Naive thymus-derived CD8-positive, alpha-beta T cell (primary cell): ENCODE measurements at regions not wholly inside any gene's neighbourhood (a gene's known extent, or its start where the extent isn't known, plus 50 kb on each side); places are given as distances from the start of the nearest gene placed in this dataset.

Experiments used
- ATAC-seq, 2 donors: fragments of 150-1000 bp; cut with Tn5 transposase in 1 of 2; sonication (Bioruptor Pico), chemical (Tn5 transposase) in 1 of 2; 1 replicate in 1 of 2; 2 replicates in 1 of 2; pipeline ENCODE4 v1.10.0; 2021; ENCODE audit warnings: mild to moderate bottlenecking in 2 of 2, moderate library complexity in 2 of 2
- POLR2A ChIA-PET: fragments of 350-600 bp; sonication (Branson Sonifier 250); formaldehyde crosslinking; loops from one replicate; lab custom pipeline; 2021; ENCODE audit warnings: antibody characterized with exemption; lab: Charles Lee
- DNase-seq, 10 donors: peaks; one replicate each; pipeline versions ENCODE4 v3.0.0 to v3.0.0-alpha.2; 2020 to 2022
- H3K27ac Mint-ChIP-seq, 10 donors: one replicate each; pipeline ENCODE4 v1.8.0; 2020 to 2022; ENCODE audit warnings: mild to moderate bottlenecking in 10 of 10, mixed read lengths in 10 of 10, moderate library complexity in 4 of 10, inconsistent platforms in 1 of 10
- H3K27me3 Mint-ChIP-seq, 5 donors: one replicate each; pipeline ENCODE4 v1.8.0; 2021 to 2022; ENCODE audit warnings: mixed read lengths in 5 of 5
- H3K36me3 Mint-ChIP-seq, 3 donors: one replicate each; pipeline ENCODE4 v1.8.0; 2020 to 2022; ENCODE audit warnings: mixed read lengths in 3 of 3, mild to moderate bottlenecking in 2 of 3, inconsistent platforms in 1 of 3
- H3K4me1 Mint-ChIP-seq, 4 donors: one replicate each; pipeline ENCODE4 v1.8.0; 2021 to 2022; ENCODE audit warnings: mixed read lengths in 4 of 4
- H3K4me3 Mint-ChIP-seq, 10 donors: one replicate each; pipeline ENCODE4 v1.8.0; 2020 to 2022; ENCODE audit warnings: mild to moderate bottlenecking in 10 of 10, mixed read lengths in 10 of 10, moderate library complexity in 6 of 10, inconsistent platforms in 1 of 10
- H3K9me3 Mint-ChIP-seq, 9 donors: one replicate each; pipeline ENCODE4 v1.8.0; 2020 to 2022; ENCODE audit warnings: mixed read lengths in 9 of 9, mild to moderate bottlenecking in 3 of 9, inconsistent platforms in 1 of 9, moderate library complexity in 1 of 9

DNA sequence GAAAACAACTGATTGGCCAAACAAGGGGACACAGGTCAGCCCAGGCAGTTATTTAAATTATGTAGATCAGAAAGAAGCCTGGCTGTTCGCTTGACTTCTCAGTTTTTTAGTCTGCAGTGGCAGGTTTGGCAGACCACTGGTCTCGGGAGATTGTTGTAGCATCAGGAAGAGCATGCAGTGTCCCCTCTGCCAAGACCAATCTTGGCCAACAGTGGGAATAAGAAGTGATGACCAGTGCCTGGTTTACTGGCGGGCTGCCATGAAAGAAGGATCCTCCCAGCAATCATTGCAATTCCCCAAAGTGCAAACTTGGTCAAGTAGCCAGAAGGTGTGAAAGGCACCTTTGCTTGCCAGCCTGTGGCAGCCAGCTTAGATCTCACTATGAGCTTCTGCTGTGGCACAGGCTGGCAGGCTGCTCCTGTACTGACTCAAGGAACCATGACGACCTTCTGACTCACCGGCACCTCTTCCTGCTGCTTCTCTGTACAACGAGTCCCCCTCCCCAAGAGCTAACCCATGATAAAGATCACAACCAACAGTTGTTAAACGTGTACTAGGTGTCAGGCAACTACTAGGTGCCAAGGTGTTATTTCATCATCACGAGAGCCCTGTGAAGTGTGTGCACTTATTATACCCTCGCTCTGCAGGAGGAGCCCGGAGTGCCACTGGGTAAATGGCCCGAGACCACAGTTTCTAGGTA, 76.8 kb upstream of the DUSP22 start:
- ATAC-seq, result peak; percentile 46 to 48
- POLR2A ChIA-PET, result interaction anchor here (0.6 kb wide), 1 partner anchor 75 kb away, joined by 3 read pairs; no protein-coding TSS in a partner anchor

DNA sequence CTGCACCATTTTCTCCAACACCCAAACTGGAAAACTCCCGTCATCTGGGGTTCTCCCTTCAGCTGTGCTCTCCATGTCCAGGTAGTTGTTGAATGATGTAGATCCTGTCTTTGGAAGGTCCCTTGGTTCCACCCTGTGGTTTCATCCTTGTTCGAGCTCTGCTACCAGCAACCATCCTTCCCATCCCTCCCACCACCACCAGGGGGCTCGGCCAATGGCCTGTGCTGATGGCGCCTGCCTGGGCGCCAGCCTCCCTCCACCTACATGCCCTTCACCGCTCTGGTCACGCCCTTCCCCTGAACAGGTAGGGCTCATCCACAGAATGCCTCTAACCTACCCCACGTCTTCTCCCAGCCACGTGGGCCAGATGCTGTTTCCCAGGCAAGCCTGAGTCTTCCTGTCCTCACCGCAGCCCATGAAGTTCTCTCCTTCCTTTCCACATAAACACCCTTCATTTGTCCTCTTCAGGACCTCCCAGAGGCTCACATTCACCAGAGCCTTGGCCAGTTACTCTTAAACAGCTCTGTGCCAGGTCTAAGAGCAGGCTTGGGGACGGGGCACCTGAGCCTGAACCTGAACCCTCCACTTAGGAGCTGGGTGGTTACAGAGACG, 75.1 kb upstream of the DUSP22 start:
- Mint-ChIP-seq H3K4me1 (peaks cover 7 to 49% (median 13%) of the 10 kb centered on the region in 4 donors), H3K27ac (peak overlapping the region in 3 of 10 donors; percentile 40 to 62 (median 43)), H3K9me3 (no peaks in the 10 kb centered on the region), H3K36me3 (no peaks in the 10 kb centered on the region), H3K27me3 (no peaks in the 10 kb centered on the region), H3K4me3 (no peak overlapping the region)
- ATAC-seq, result no peak
- POLR2A ChIA-PET, result no interaction called here
- peak in 3 of 10 donors; percentile 13 to 26 (median 15) for DNase-seq

More for the DNA sequence above, 76.8 kb upstream of the DUSP22 start:
- peak in 1 of 10 donors; percentile 29 for DNase-seq
- H3K27me3 Mint-ChIP-seq, result no peaks in the 10 kb centered on the region
- no peak overlapping the region for H3K4me3 Mint-ChIP-seq
- H3K36me3 Mint-ChIP-seq, result no peaks in the 10 kb centered on the region
- H3K27ac Mint-ChIP-seq, result peak overlapping the region in 3 of 10 donors; percentile 2 to 70 (median 63)
- no peaks in the 10 kb centered on the region for H3K9me3 Mint-ChIP-seq
- H3K4me1 Mint-ChIP-seq, result peaks cover 7 to 42% (median 14%) of the 10 kb centered on the region in 4 donors

DNA sequence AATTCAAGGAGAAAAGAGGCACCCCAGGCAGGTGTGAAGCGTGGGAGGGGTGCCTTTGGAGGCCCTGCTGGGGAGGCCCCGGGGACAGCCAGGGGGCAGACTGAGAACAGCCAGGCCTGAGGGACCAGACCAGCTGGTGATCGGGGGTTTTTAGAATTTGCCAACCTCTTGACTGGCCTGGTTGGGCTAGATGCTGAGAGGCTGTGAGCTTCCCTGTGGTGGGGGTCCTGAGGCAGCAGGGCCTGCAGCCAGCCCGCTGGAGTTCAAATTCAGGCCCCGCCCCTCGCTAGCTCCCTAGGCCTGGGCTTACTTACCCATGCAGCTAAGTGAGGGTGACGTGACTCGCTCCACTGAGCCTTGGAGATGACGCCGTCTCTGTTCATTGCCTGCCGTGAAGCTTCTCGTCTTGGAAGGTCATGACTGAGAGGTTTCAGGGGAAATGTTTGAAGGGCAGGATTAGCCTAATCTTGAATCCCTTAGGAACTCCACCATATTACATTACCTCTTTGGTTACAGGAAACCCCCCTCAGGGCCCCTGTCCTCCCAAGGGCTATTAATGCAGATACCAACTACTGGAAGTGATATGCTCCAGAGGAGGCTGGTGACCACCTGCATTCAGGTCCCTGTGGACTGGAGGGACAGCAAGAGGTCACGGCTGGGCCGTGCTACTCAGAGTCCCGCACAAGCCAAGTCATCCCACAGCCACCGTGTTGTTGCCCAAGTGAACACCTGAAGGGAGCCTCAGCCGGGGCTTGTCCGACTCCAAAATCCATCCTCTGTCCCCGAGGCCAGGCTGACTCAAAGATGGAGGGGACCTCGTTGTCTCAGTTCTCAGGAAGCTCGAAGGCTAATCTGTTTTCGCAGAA, 73.9 kb upstream of the DUSP22 start:
- Mint-ChIP-seq H3K4me1 (peaks cover 7 to 49% (median 13%) of the 10 kb centered on the region in 4 donors), H3K27me3 (no peaks in the 10 kb centered on the region), H3K9me3 (no peaks in the 10 kb centered on the region), H3K27ac (no peak overlapping the region), H3K36me3 (no peaks in the 10 kb centered on the region), H3K4me3 (no peak overlapping the region)
- DNase-seq, result no peak
- ATAC-seq, result no peak
- POLR2A ChIA-PET, result no interaction called here

DNA sequence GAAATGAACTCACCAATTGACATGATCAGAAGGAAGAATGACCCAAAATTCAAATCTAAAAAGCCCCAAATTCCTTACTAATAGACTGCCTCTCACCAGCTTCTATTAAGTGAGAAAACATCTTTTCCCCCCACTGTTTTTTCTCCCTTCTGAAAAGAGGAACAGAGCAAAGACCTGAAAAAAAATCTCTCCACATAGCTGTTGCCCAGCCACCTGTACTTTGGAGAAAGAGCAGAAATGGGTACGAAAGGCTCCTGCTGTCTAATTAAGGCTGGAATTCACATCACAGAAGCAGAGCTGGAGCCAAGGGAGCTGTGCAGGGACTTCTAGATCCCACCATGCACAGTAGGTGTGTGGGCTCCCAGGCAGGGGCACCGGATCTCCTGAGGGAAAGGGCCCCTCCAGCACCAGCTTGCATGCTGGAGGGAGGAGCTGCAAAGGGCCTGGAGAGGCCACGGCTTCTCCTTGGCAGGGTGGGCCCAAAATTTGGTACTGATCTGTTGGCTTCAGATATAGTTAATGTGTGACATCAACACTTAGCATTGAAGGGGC, 73.2 kb upstream of the DUSP22 start:
- POLR2A ChIA-PET, result no interaction called here
- H3K27ac Mint-ChIP-seq, result no peak overlapping the region
- ATAC-seq, result no peak

DNA sequence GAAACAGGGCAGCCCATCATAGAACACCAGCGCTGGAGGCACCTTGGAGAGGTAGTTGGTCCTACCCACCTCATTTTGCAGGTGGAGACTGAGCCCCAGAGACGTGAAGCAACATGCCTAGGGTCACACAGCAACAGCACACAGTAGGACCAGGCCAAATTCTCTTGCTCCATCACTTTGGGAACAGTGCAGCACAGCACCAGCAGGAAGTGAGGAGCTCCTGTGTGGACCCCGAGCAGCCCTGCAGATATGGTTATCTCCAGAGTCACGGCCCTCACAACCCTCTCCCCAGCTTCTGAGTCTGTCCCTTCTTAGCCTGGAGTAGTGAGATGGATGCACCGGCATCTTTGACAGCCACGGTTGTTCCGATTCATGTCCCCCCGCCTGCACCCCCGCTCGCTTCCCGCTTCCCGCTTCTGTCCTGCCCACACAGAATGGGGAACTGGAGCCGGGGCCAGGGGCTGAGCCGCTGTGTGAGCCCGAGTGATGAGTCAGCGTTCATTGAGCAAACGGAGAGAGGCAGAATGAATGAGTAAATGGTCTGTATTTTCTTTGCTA, 72.6 kb upstream of the DUSP22 start:
- DNase-seq, result no peak
- POLR2A ChIA-PET, result no interaction called here
- H3K36me3 Mint-ChIP-seq, result no peaks in the 10 kb centered on the region
- H3K4me1 Mint-ChIP-seq, result peaks cover 7 to 58% (median 20%) of the 10 kb centered on the region in 4 donors
- ATAC-seq, result no peak
- no peak overlapping the region for H3K27ac Mint-ChIP-seq
- H3K27me3 Mint-ChIP-seq, result no peaks in the 10 kb centered on the region
- H3K9me3 Mint-ChIP-seq, result no peaks in the 10 kb centered on the region
- no peak overlapping the region for H3K4me3 Mint-ChIP-seq

More for the DNA sequence above, 73.2 kb upstream of the DUSP22 start:
- H3K36me3 Mint-ChIP-seq, result no peaks in the 10 kb centered on the region
- no peak for DNase-seq
- H3K4me3 Mint-ChIP-seq, result no peak overlapping the region
- H3K9me3 Mint-ChIP-seq, result no peaks in the 10 kb centered on the region
- H3K4me1 Mint-ChIP-seq, result peaks cover 8 to 56% (median 14%) of the 10 kb centered on the region in 4 donors
- H3K27me3 Mint-ChIP-seq, result no peaks in the 10 kb centered on the region

DNA sequence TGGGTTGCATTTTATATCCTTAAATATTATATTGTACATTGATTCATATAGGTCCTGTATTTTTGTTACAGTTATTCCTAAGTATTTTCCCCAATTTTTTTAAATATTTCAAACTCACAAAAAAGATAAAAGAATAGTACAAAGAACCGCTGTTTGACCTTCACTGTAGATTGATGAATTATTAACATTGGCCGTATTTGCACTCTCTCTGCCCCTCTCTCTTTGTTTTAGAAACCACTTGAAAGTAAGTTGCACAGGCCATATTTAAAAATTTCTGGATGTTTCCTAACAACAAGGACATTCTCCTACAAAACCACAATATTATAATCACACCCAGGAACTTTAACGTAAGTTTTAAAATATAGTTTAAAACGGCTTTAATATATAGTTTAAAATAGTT, 72.0 kb upstream of the DUSP22 start:
- Mint-ChIP-seq H3K9me3 (no peaks in the 10 kb centered on the region), H3K4me1 (peaks cover 11 to 60% (median 24%) of the 10 kb centered on the region in 4 donors), H3K4me3 (no peak overlapping the region), H3K27me3 (no peaks in the 10 kb centered on the region), H3K27ac (no peak overlapping the region), H3K36me3 (no peaks in the 10 kb centered on the region)
- POLR2A ChIA-PET, result no interaction called here
- DNase-seq (no peak), ATAC-seq (no peak)

DNA sequence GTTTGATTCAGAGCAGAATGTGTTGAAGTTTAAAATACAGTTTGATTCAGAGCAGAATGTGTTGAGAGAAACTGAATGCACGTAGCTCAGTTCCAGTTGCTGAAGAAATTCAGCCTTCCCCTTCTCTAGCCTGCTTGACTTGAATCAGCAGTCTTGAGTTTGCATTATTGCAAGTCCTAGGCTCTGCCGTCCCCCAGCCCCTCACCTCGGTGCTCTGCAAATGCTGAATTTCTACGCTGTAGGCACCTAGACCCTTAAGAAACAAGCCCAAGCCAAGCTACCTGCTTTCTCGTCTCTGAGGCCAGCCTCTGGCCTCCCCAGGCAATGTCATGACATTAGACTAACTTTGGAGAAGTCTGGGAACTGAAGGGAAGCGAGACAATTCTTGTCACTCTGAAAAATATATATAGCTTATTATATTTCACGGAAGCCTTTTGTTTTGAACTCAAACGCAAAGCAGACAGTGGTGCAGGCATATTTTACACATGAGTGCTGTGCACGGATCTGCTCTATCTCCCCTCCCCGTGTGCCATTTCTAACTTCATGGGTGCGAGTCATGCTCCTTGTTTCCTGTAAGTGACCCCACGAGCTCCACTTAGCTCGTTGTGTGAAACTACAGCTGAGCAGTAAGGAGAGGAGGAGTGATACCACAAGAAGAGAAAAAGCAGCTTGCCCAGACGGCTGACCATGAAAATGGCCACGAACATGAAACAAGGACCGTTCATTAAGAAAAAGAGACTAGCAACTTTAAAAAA, 71.4 kb upstream of the DUSP22 start:
- H3K4me1 Mint-ChIP-seq, result peaks cover 11 to 60% (median 25%) of the 10 kb centered on the region in 4 donors
- H3K9me3 Mint-ChIP-seq, result no peaks in the 10 kb centered on the region
- peak overlapping the region in 1 of 10 donors; percentile 18 for H3K4me3 Mint-ChIP-seq
- H3K27ac Mint-ChIP-seq, result no peak overlapping the region
- ATAC-seq (no peak), DNase-seq (no peak)
- no peaks in the 10 kb centered on the region for H3K36me3 Mint-ChIP-seq
- POLR2A ChIA-PET, result no interaction called here
- H3K27me3 Mint-ChIP-seq, result no peaks in the 10 kb centered on the region

DNA sequence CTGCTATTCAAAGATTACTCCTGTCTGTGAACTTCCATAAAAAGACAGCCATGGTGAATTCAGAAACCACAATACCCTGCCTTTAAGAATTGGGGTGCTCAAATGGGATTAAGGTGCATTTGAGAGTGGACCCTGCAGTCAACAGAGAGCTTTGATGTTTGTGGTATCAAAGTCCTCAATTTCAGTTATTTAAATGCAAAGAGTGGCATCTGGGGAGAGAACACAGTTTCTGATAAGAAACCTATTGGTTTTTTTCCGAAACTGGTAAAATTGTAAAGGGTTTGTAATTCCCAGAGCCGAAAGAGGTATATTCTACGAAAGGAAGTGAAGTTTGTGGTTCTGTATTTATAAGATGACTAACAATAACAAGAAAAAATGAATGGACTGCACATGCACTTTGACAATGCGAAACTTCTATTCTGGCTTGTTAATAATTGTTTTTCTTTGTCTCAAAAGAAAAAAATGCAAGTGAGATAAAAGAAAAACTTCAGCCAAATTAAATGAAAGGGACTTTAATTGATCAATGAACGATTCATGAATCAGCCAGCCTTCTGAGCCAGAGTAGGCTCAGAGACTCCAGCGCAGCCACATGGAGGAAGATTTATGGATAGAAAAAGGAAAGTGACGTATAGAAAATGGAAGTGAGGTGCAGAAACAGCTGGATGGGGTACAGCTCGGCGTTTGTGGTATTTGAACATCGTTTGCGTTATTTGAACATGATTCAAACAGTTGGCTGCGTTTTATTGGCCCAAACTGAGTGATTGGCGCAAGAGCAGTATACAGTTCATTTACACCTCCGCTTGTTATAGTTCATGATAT, 70.5 kb upstream of the DUSP22 start:
- POLR2A ChIA-PET, result no interaction called here
- ATAC-seq (no peak), DNase-seq (no peak)
- no peaks in the 10 kb centered on the region for H3K27me3 Mint-ChIP-seq
- H3K27ac Mint-ChIP-seq, result no peak overlapping the region
- no peak overlapping the region for H3K4me3 Mint-ChIP-seq
- peaks cover 11 to 53% (median 29%) of the 10 kb centered on the region in 4 donors for H3K4me1 Mint-ChIP-seq
- H3K9me3 Mint-ChIP-seq, result no peaks in the 10 kb centered on the region
- no peaks in the 10 kb centered on the region for H3K36me3 Mint-ChIP-seq

DNA sequence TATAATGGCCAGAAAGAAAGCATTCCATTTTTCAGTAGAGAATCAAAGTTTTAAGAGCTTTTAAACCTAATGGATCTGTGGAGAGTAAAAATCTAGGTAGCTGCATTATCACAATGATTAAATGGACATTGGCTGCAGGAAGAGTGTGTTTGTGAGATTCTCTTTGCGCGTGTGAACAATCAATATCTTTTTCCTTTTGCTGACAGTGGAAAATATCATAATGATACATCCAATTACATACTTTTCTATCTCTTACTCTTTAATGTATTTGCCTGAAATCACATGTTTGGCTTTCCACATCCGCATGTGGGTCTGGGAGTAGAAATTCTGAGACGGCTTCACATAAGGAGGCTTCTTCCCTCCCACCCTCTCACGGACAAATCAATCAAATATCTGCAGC, 69.8 kb upstream of the DUSP22 start:
- Mint-ChIP-seq H3K27me3 (no peaks in the 10 kb centered on the region), H3K9me3 (no peaks in the 10 kb centered on the region), H3K4me3 (no peak overlapping the region), H3K27ac (no peak overlapping the region), H3K4me1 (peaks cover 8 to 54% (median 24%) of the 10 kb centered on the region in 4 donors), H3K36me3 (no peaks in the 10 kb centered on the region)
- DNase-seq, result no peak
- POLR2A ChIA-PET, result no interaction called here
- ATAC-seq, result no peak

DNA sequence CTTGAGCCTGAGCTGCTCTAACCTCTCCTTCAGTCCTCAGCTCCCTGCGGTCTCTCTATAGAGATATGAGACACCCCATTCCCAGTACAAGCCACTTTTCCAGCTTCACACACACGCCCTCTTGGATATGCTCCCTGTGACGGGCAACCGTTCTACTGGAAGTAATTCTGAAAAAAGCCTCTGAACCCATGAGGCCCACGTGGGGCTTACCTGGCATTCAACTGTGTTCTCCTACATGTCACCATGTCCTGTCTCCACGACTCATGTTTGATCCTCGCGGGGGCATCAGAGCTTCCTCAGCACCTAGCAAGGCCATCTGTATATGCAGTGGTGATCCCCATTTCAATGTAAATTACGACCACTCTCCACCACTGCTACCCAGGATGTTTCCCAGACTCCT, 69.2 kb upstream of the DUSP22 start:
- POLR2A ChIA-PET, result no interaction called here
- no peaks in the 10 kb centered on the region for H3K27me3 Mint-ChIP-seq

DNA sequence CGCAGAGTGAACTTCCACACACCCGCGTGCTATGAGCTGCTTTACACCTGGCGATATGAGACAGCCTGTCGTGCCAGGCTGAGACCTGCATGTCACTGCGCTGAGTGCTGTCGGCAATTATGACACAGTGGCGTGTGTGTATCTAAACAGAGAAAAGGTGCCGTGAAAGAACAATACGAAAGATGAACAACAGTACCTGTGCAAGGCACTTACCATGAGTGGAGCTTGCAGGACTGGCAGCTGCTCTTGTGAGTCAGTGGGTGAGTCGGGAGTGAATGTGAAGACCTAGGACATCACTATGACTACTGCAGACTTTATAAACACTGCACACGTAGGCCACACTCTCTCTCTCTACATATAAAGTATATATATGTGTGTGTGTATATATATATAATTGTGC, 68.5 kb upstream of the DUSP22 start:
- no peak overlapping the region for H3K4me3 Mint-ChIP-seq

More for the DNA sequence above, 69.2 kb upstream of the DUSP22 start:
- H3K4me1 Mint-ChIP-seq, result peaks cover 8 to 54% (median 23%) of the 10 kb centered on the region in 4 donors
- DNase-seq (no peak), ATAC-seq (no peak)
- H3K4me3 Mint-ChIP-seq, result no peak overlapping the region
- H3K9me3 Mint-ChIP-seq, result no peaks in the 10 kb centered on the region
- peak overlapping the region in 1 of 10 donors; percentile 64 for H3K27ac Mint-ChIP-seq
- H3K36me3 Mint-ChIP-seq, result no peaks in the 10 kb centered on the region

More for the DNA sequence above, 68.5 kb upstream of the DUSP22 start:
- DNase-seq (no peak), ATAC-seq (no peak)
- POLR2A ChIA-PET, result no interaction called here
- peak overlapping the region in 2 of 10 donors; percentile 28 to 64 for H3K27ac Mint-ChIP-seq
- H3K4me1 Mint-ChIP-seq, result peaks cover 8 to 52% (median 23%) of the 10 kb centered on the region in 4 donors
- no peaks in the 10 kb centered on the region for H3K36me3 Mint-ChIP-seq
- no peaks in the 10 kb centered on the region for H3K9me3 Mint-ChIP-seq
- H3K27me3 Mint-ChIP-seq, result no peaks in the 10 kb centered on the region
